Smooth muscle cell (in vitro differentiated cells): ENCODE measurements at regions not wholly inside any gene's neighbourhood (a gene's known extent, or its start where the extent isn't known, plus 50 kb on each side); places are given as distances from the start of the nearest gene placed in this dataset.

Experiments used
- DNase-seq: peaks from one replicate; lab custom pipeline; 2025; ENCODE audit not compliant: unreplicated experiment; lab: John Stamatoyannopoulos, UW
- H2AFZ ChIP-seq: fragments of 200-600 bp; sonication (generic); 2 replicates; pipeline ENCODE4 v1.6.0; 2016; ENCODE audit warnings: antibody characterized with exemption, low read depth, mild to moderate bottlenecking
- H3F3A ChIP-seq: fragments of 200-600 bp; sonication (generic); 2 replicates; pipeline ENCODE4 v1.6.0; 2017; ENCODE audit warnings: antibody characterized with exemption, low read depth
- H3K27ac ChIP-seq: fragments of 200-600 bp; sonication (generic); 2 replicates; pipeline ENCODE4 v1.5.1; 2016; ENCODE audit warnings: low read depth, mild to moderate bottlenecking
- H3K27me3 ChIP-seq: fragments of 200-600 bp; sonication (generic); 2 replicates; pipeline ENCODE4 v1.6.1; 2016; ENCODE audit warnings: low read depth, mild to moderate bottlenecking
- H3K36me3 ChIP-seq: fragments of 200-600 bp; sonication (generic); 2 replicates; pipeline ENCODE4 v1.5.1; 2016; ENCODE audit warnings: low read depth
- H3K4me1 ChIP-seq: fragments of 200-600 bp; sonication (generic); 2 replicates; pipeline ENCODE4 v1.5.1; 2016; ENCODE audit warnings: low read depth
- H3K4me2 ChIP-seq: fragments of 200-600 bp; sonication (generic); 2 replicates; pipeline ENCODE4 v1.6.0; 2016; ENCODE audit warnings: mild to moderate bottlenecking
- H3K4me3 ChIP-seq: fragments of 200-600 bp; sonication (generic); 2 replicates; pipeline ENCODE4 v1.5.1; 2016; ENCODE audit warnings: mild to moderate bottlenecking
- H3K79me2 ChIP-seq: fragments of 200-600 bp; sonication (generic); 2 replicates; pipeline ENCODE4 v1.6.0; 2016; ENCODE audit warnings: low read depth, mild to moderate bottlenecking
- H3K9ac ChIP-seq: fragments of 200-600 bp; sonication (generic); 2 replicates; pipeline ENCODE4 v1.6.0; 2016; ENCODE audit warnings: low read depth
- H3K9me3 ChIP-seq: fragments of 200-600 bp; sonication (generic); replicated peaks from 2 replicates; pipeline ENCODE4 v1.5.1; 2016; ENCODE audit warnings: low read depth
- H4K20me1 ChIP-seq: fragments of 200-600 bp; sonication (generic); 2 replicates; pipeline ENCODE4 v1.6.0; 2016; ENCODE audit warnings: low read depth
- WGBS: methylation state at CpG from one replicate; pipeline ENCODE4 v1.1.7; 2016; ENCODE audit warnings: low lambda C conversion rate; 5-methylcytosine and 5-hydroxymethylcytosine counted together
- TF ChIP-seq, protein P1 (sequence below): fragments of 200-600 bp; sonication (generic); IDR thresholded peaks from 2 replicates; pipeline ENCODE4 v1.5.1; 2017; ENCODE audit warnings: borderline replicate concordance, mild to moderate bottlenecking, antibody characterized with exemption; ENCODE audit not compliant: insufficient read depth, poor library complexity, severe bottlenecking

DNA sequence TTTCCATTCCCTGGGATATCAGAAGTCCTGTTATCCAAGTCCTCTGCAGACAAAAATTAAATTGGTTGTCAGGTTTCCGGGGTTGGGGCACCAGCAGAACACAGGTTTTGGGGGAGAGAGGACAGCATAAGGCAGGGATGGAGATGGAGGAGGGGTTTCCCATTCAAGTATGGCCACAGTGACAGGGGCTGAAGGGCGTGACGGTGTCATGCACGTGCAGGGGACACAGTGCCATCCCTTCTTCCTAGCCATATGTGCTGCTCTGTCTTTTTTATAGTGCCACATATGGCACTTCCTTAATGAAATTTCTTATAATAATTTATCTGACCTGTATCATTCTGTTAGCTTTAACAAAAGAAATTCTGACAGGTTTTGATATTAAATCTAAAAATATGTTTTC is 259.2 kb downstream of the PTEN start:
- Histone ChIP-seq H4K20me1 (no peaks in the 10 kb centered on the region), H3K9ac (no peak overlapping the region), H2AFZ (no peak overlapping the region), H3K27ac (no peak overlapping the region), H3K4me1 (no peaks in the 10 kb centered on the region), H3K27me3 (no peaks in the 10 kb centered on the region), H3K4me3 (no peak overlapping the region), H3K79me2 (no peaks in the 10 kb centered on the region), H3F3A (no peaks in the 10 kb centered on the region), H3K9me3 (no peaks in the 10 kb centered on the region), H3K36me3 (no peaks in the 10 kb centered on the region), H3K4me2 (no peak overlapping the region)
- no peak for DNase-seq
- 88% methylated on average over 4 of the region's 4 CpGs for WGBS
- TF ChIP-seq, protein P1, sequence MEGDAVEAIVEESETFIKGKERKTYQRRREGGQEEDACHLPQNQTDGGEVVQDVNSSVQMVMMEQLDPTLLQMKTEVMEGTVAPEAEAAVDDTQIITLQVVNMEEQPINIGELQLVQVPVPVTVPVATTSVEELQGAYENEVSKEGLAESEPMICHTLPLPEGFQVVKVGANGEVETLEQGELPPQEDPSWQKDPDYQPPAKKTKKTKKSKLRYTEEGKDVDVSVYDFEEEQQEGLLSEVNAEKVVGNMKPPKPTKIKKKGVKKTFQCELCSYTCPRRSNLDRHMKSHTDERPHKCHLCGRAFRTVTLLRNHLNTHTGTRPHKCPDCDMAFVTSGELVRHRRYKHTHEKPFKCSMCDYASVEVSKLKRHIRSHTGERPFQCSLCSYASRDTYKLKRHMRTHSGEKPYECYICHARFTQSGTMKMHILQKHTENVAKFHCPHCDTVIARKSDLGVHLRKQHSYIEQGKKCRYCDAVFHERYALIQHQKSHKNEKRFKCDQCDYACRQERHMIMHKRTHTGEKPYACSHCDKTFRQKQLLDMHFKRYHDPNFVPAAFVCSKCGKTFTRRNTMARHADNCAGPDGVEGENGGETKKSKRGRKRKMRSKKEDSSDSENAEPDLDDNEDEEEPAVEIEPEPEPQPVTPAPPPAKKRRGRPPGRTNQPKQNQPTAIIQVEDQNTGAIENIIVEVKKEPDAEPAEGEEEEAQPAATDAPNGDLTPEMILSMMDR = no peak

DNA sequence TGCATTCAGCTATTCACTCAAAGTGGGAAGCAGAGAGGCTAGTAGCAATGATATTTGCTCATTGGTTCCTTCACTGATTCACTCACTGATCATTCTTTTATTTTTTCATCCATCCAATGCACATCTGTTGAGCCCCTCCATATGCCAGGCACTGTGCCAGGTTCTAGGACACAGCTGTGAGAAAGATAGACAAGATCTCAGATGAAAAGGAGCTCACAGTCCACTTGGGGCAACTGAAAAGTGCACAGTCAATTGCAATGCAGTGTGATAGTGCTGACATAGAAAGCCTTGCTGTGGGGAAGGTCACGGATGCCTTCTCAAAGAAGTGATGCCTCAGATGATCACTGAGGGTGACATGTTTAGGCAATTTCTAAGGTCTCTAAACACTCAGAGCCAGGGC is 262.3 kb downstream of the PTEN start:
- Histone ChIP-seq H3K27me3 (no peaks in the 10 kb centered on the region), H3K79me2 (no peaks in the 10 kb centered on the region), H2AFZ (no peak overlapping the region), H3K9me3 (no peaks in the 10 kb centered on the region), H3K4me1 (no peaks in the 10 kb centered on the region), H3K4me2 (no peak overlapping the region), H3K4me3 (no peak overlapping the region), H4K20me1 (no peaks in the 10 kb centered on the region), H3K9ac (no peak overlapping the region), H3K27ac (no peak overlapping the region), H3K36me3 (no peaks in the 10 kb centered on the region), H3F3A (no peaks in the 10 kb centered on the region)
- WGBS = 91% methylated on average over 1 of the region's 1 CpG
- DNase-seq = no peak
- TF ChIP-seq, protein P1 = no peak

DNA sequence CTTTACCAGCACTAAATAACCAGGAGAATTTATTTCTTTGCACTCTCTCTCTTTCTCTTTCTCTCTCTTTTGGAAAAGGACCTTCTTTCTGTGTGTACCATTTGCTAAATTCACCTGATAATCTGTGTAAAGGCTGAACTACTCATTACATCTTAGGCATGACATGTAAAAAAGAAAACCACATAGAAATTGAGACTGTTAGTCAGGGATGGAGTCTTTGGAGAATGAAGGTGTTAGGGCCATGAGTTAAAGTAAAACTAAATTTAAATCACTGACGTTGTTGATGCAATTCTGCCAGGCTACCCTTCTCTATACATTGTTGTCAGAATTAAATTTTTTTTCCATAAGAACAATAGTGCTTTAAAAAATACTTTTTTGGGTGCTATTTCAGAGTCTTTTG is 263.3 kb downstream of the PTEN start:
- TF ChIP-seq, protein P1 = no peak
- no peaks in the 10 kb centered on the region for H3K36me3 ChIP-seq
- H3K27me3 ChIP-seq = no peaks in the 10 kb centered on the region
- no peaks in the 10 kb centered on the region for H3K79me2 ChIP-seq
- WGBS = 90% methylated on average over 1 of the region's 1 CpG
- no peak overlapping the region for H3K9ac ChIP-seq
- H3K4me2 ChIP-seq = no peak overlapping the region
- no peaks in the 10 kb centered on the region for H4K20me1 ChIP-seq
- H3K4me1 ChIP-seq = no peaks in the 10 kb centered on the region
- no peak for DNase-seq
- no peak overlapping the region for H3K27ac ChIP-seq
- no peaks in the 10 kb centered on the region for H3K9me3 ChIP-seq
- H3F3A ChIP-seq = no peaks in the 10 kb centered on the region
- H2AFZ ChIP-seq = no peak overlapping the region
- H3K4me3 ChIP-seq = no peak overlapping the region

DNA sequence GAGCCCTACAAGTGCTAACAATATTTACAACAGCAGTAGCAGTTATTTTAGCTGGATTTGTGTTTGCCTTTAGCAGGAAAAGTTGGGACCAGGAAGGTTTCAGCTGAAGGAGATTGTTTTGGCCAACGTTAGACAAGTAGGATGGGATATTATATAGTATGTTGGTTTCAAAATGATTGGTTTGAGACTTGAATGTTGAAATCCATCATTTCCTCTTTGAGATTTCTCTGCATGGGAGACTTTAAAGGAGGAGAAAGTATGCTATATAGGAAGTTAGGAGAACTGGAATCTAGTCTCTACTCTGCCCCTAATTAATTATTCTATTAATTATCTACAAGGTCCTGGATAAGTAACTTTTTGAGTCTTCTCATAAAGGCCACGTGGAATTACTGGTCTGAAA is 263.8 kb downstream of the PTEN start:
- no peak overlapping the region for H3K27ac ChIP-seq
- no peaks in the 10 kb centered on the region for H3K9me3 ChIP-seq
- WGBS = 79% methylated on average over 2 of the region's 2 CpGs
- no peaks in the 10 kb centered on the region for H3K27me3 ChIP-seq
- H3K79me2 ChIP-seq = no peaks in the 10 kb centered on the region
- TF ChIP-seq, protein P1 = no peak
- H3K36me3 ChIP-seq = no peaks in the 10 kb centered on the region
- no peaks in the 10 kb centered on the region for H3F3A ChIP-seq
- H3K9ac ChIP-seq = no peak overlapping the region
- H3K4me3 ChIP-seq = no peak overlapping the region
- no peaks in the 10 kb centered on the region for H4K20me1 ChIP-seq
- no peak overlapping the region for H3K4me2 ChIP-seq
- H2AFZ ChIP-seq = no peak overlapping the region
- no peaks in the 10 kb centered on the region for H3K4me1 ChIP-seq
- no peak for DNase-seq
